K562 (cell line): ENCODE measurements at regions not wholly inside any gene's neighbourhood (a gene's known extent, or its start where the extent isn't known, plus 50 kb on each side); places are given as distances from the start of the nearest gene placed in this dataset.

Experiments
- ARHGAP35 ChIP-seq: fragments of 450-650 bp; IDR thresholded peaks from 2 replicates; pipeline ENCODE4 v1.6.1; 2018; ENCODE audit not compliant: partially characterized antibody
- ARID3B ChIP-seq: fragments of 250-450 bp; sonication (Bioruptor Pico); IDR thresholded peaks from 2 replicates; pipeline ENCODE4 v1.4.0; 2020; ENCODE audit warnings: borderline replicate concordance
- BMI1 ChIP-seq: fragments of 150-350 bp; IDR thresholded peaks from 2 replicates; pipeline ENCODE4 v1.6.1; 2014; ENCODE audit warnings: low read length
- FOXK1 ChIP-seq: sonication (generic); formaldehyde crosslinking; IDR thresholded peaks from 2 replicates; pipeline ENCODE4 v1.8.0; 2022; ENCODE audit warnings: missing genetic modification reagents, mild to moderate bottlenecking, borderline replicate concordance
- FUS ChIP-seq: fragments of 200-400 bp; formaldehyde crosslinking; optimal IDR thresholded peaks from 2 replicates; pipeline ENCODE3; 2017; ENCODE audit warnings: low read depth, low read length
- LEF1 ChIP-seq: fragments of 450-650 bp; IDR thresholded peaks from 2 replicates; pipeline ENCODE4 v1.6.1; 2016; ENCODE audit warnings: mild to moderate bottlenecking
- MBD2 ChIP-seq: sonication (generic); IDR thresholded peaks from 2 replicates; pipeline ENCODE4 v1.6.1; 2016; ENCODE audit warnings: low read depth, borderline replicate concordance
- MTA3 ChIP-seq: fragments of 450-650 bp; formaldehyde crosslinking; IDR thresholded peaks from 2 replicates; pipeline ENCODE4 v1.6.1; 2017; ENCODE audit warnings: mild to moderate bottlenecking, borderline replicate concordance
- MTF1 ChIP-seq: fragments of 250-450 bp; sonication (Bioruptor Pico); IDR thresholded peaks from 2 replicates; pipeline ENCODE4 v1.9.0; 2021; ENCODE audit warnings: moderate library complexity, mild to moderate bottlenecking, inconsistent platforms, borderline replicate concordance
- NR3C1 ChIP-seq: sonication (generic); formaldehyde crosslinking; IDR thresholded peaks from 2 replicates; pipeline ENCODE4 v1.8.1; 2022; ENCODE audit warnings: missing genetic modification reagents
- NUFIP1 ChIP-seq: fragments of 450-650 bp; IDR thresholded peaks from 2 replicates; pipeline ENCODE4 v1.6.1; 2018; ENCODE audit not compliant: partially characterized antibody
- PCBP2 ChIP-seq: fragments of 200-400 bp; formaldehyde crosslinking; IDR thresholded peaks from 2 replicates; pipeline ENCODE4 v1.6.1; 2018; ENCODE audit warnings: low read length, low read depth, mild to moderate bottlenecking, moderate library complexity; ENCODE audit not compliant: poor library complexity, severe bottlenecking
- PHF21A ChIP-seq: fragments of 450-650 bp; IDR thresholded peaks from 2 replicates; pipeline ENCODE4 v1.6.1; 2017; ENCODE audit warnings: low read depth, borderline replicate concordance
- POU5F1 ChIP-seq: fragments of 150-350 bp; IDR thresholded peaks from 2 replicates; pipeline ENCODE4 v1.6.1; 2014; ENCODE audit warnings: borderline replicate concordance, low read length, low read depth, mild to moderate bottlenecking; ENCODE audit not compliant: partially characterized antibody
- RAD21 ChIP-seq, 2 experiments: fragments of 250-450 bp in 1 of 2; fragments of 450-650 bp in 1 of 2; sonication (Bioruptor Pico) in 1 of 2; formaldehyde crosslinking in 1 of 2; IDR thresholded peaks in 1 of 2; conservative IDR thresholded peaks in 1 of 2; 2 replicates each; pipeline versions ENCODE4 v1.4.0 to v1.8.0; 2020 to 2022; ENCODE audit warnings: mild to moderate bottlenecking in 2 of 2, moderate library complexity in 1 of 2
- SMAD3 ChIP-seq: fragments of 450-650 bp; formaldehyde crosslinking; conservative IDR thresholded peaks from 2 replicates; pipeline ENCODE4 v1.4.0; 2020; ENCODE audit warnings: mild to moderate bottlenecking
- SOX6 ChIP-seq: fragments of 450-650 bp; IDR thresholded peaks from 2 replicates; pipeline ENCODE4 v1.6.1; 2014; ENCODE audit warnings: mild to moderate bottlenecking
- SREBF2 ChIP-seq: sonication (generic); formaldehyde crosslinking; IDR thresholded peaks from 2 replicates; pipeline ENCODE4 v1.4.0; 2020; ENCODE audit warnings: mild to moderate bottlenecking, missing genetic modification reagents
- TCF3 ChIP-seq: sonication (generic); formaldehyde crosslinking; IDR thresholded peaks from 2 replicates; pipeline ENCODE4 v1.4.0; 2020; ENCODE audit warnings: mild to moderate bottlenecking, missing genetic modification reagents
- THRAP3 ChIP-seq: fragments of 450-650 bp; IDR thresholded peaks from 2 replicates; pipeline ENCODE4 v1.6.1; 2016; ENCODE audit warnings: mild to moderate bottlenecking, inconsistent platforms, borderline replicate concordance
- ZC3H11A ChIP-seq: IDR thresholded peaks from 2 replicates; pipeline ENCODE4 v1.6.1; 2012; ENCODE audit warnings: low read depth, low read length, improper control_type of control experiment
- ZFP30 ChIP-seq: fragments of 250-450 bp; sonication (Bioruptor Pico); IDR thresholded peaks from 2 replicates; pipeline ENCODE4 v1.8.0; 2022; ENCODE audit warnings: moderate library complexity, mild to moderate bottlenecking, inconsistent platforms, borderline replicate concordance
- ZNF408 ChIP-seq: fragments of 250-450 bp; sonication (Bioruptor Pico); IDR thresholded peaks from 2 replicates; pipeline ENCODE4 v1.4.0; 2020; ENCODE audit warnings: low read depth, mild to moderate bottlenecking, moderate library complexity
- TF ChIP-seq, protein P1 (sequence below), 2 experiments: IDR thresholded peaks; 2 replicates each; pipeline ENCODE4 v1.6.1; 2012; ENCODE audit warnings: improper control_type of control experiment in 2 of 2, low read depth in 2 of 2, low read length in 2 of 2, borderline replicate concordance in 1 of 2
- TF ChIP-seq, protein P2 (sequence below), 2 experiments: fragments of 250-450 bp in 1 of 2; fragments of 450-650 bp in 1 of 2; sonication (Bioruptor Pico) in 1 of 2; IDR thresholded peaks; 2 replicates each; pipeline versions ENCODE4 v1.6.1 to v1.8.0; 2016 to 2021; ENCODE audit warnings: mild to moderate bottlenecking in 2 of 2, moderate library complexity in 2 of 2, missing compliant biosample characterization in 1 of 2, missing genetic modification characterization in 1 of 2

- TF ChIP-seq ZFP30 (CRISPR knock-in tag) (no peak), BMI1 (no peak), POU5F1 (no peak), ARID3B (CRISPR knock-in tag) (no peak), THRAP3 (no peak), SREBF2 (no peak), NUFIP1 (no peak), PHF21A (no peak), MTF1 (CRISPR knock-in tag) (no peak), LEF1 (no peak), NR3C1 (CRISPR knock-in tag) (no peak), MBD2 (peak; percentile 20; the same call in 1 of the 2 replicates), ZC3H11A (no peak), PCBP2 (no peak), FOXK1 (CRISPR knock-in tag) (no peak), FUS (no peak), SOX6 (peak; percentile 72), ZNF408 (CRISPR knock-in tag) (no peak), ARHGAP35 (no peak), MTA3 (peak; percentile 57; the same call in 1 of the 2 replicates), SMAD3 (CRISPR knock-in tag) (no peak), RAD21 (CRISPR knock-in tag; conservative IDR thresholded peaks at IDR 0.05 in 1 of 2, IDR thresholded peaks at IDR 0.05 in 1 of 2) (peak in 1 of 2 experiments; percentile 6; a peak in 2 of 4 replicates), TCF3 (CRISPR knock-in tag) (peak; percentile 62)
- TF ChIP-seq, protein P1, sequence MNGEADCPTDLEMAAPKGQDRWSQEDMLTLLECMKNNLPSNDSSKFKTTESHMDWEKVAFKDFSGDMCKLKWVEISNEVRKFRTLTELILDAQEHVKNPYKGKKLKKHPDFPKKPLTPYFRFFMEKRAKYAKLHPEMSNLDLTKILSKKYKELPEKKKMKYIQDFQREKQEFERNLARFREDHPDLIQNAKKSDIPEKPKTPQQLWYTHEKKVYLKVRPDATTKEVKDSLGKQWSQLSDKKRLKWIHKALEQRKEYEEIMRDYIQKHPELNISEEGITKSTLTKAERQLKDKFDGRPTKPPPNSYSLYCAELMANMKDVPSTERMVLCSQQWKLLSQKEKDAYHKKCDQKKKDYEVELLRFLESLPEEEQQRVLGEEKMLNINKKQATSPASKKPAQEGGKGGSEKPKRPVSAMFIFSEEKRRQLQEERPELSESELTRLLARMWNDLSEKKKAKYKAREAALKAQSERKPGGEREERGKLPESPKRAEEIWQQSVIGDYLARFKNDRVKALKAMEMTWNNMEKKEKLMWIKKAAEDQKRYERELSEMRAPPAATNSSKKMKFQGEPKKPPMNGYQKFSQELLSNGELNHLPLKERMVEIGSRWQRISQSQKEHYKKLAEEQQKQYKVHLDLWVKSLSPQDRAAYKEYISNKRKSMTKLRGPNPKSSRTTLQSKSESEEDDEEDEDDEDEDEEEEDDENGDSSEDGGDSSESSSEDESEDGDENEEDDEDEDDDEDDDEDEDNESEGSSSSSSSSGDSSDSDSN (IDR thresholded peaks at IDR 0.05; ENCODE audit: borderline replicate concordance in 1 of 2, low read depth in 2 of 2, low read length in 2 of 2) = no peak
- TF ChIP-seq, protein P2, sequence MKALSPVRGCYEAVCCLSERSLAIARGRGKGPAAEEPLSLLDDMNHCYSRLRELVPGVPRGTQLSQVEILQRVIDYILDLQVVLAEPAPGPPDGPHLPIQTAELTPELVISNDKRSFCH (CRISPR knock-in tag; IDR thresholded peaks at IDR 0.05) = no peak
- TF ChIP-seq, protein P2 (tag; IDR thresholded peaks at IDR 0.05) = peak; percentile 69; the same call in 1 of the 2 replicates
Measured at GRCh38 chr5:164360589-164360988, 855.2 kb downstream of the MAT2B start (continued).
